ENCODE measurements at regions not wholly inside any gene's neighbourhood (a gene's known extent, or its start where the extent isn't known, plus 50 kb on each side); places are given as distances from the start of the nearest gene placed in this dataset.

GRCh38 chr5:179454356-179454755, 96.0 kb upstream of the RUFY1 start:
- Histone ChIP-seq H3K9me1 (replicated peaks; ENCODE audit: control insufficient read depth, extremely low read depth, insufficient read depth, low read length) (no peaks in the 10 kb centered on the region), H2AFZ (ENCODE audit: low read depth, low read length) (no peak overlapping the region), H3K79me2 (ENCODE audit: control insufficient read depth, insufficient read depth, low read length) (no peaks in the 10 kb centered on the region), H3K4me2 (ENCODE audit: insufficient read depth, low read length) (no peak overlapping the region), H3K27me3 (ENCODE audit: control insufficient read depth in 2 of 2, insufficient read depth in 2 of 2, low read length in 2 of 2) (no peaks in the 10 kb centered on the region), H3K9ac (replicated peaks; ENCODE audit: extremely low read depth, insufficient read depth, low read length) (no peak overlapping the region), H3K4me3 (replicated peaks in 1 of 3; ENCODE audit: insufficient read depth in 1 of 3, low read depth in 1 of 3, low read length in 3 of 3) (no peak overlapping the region), H3K36me3 (ENCODE audit: control insufficient read depth in 2 of 2, extremely low read depth in 1 of 2, insufficient read depth in 2 of 2, low read length in 2 of 2) (no peaks in the 10 kb centered on the region), H3K4me1 (ENCODE audit: control insufficient read depth, extremely low read depth, insufficient read depth, low read length) (no peaks in the 10 kb centered on the region), H3K9me3 (replicated peaks; ENCODE audit: control insufficient read depth, insufficient read depth, low read length) (peaks cover 10% of the 10 kb centered on the region), H4K20me1 (replicated peaks; ENCODE audit: control insufficient read depth, extremely low read depth, insufficient read depth, low read length) (no peaks in the 10 kb centered on the region), H3K27ac (ENCODE audit: insufficient read depth, low read depth, low read length) (no peak overlapping the region)
- ChIA-PET CTCF (no interaction called here), POLR2A (no interaction called here)
- no peak for TF ChIP-seq JUN (IDR thresholded peaks at IDR 0.05; ENCODE audit: borderline replicate concordance, insufficient read depth, insufficient read length, low read depth)
- TF ChIP-seq FOS (IDR thresholded peaks at IDR 0.05; ENCODE audit: borderline replicate concordance, insufficient read depth, low read length) = no peak
- TF ChIP-seq POLR2AphosphoS5 (IDR thresholded peaks at IDR 0.05; ENCODE audit: insufficient read depth, low read depth, low read length) = no peak
- TF ChIP-seq CTCF (IDR thresholded peaks at IDR 0.05; ENCODE audit: extremely low read depth in 1 of 2, insufficient read depth in 1 of 2, low read depth in 1 of 2, low read length in 2 of 2) = no peak
- TF ChIP-seq MAX (IDR thresholded peaks at IDR 0.05; ENCODE audit: insufficient read depth, insufficient read length) = no peak
- no peak for TF ChIP-seq POLR2A (IDR thresholded peaks at IDR 0.05; ENCODE audit: low read depth, low read length)
- no peak for TF ChIP-seq EZH2 (IDR thresholded peaks at IDR 0.05; ENCODE audit: borderline replicate concordance, low read depth, low read length, severe bottlenecking)
- TF ChIP-seq GATA2 (IDR thresholded peaks at IDR 0.05; ENCODE audit: insufficient read depth, insufficient read length, low read depth, low read length) = no peak
- no peak for TF ChIP-seq MYC (IDR thresholded peaks at IDR 0.05; ENCODE audit: low read depth, low read length)
- DNase-seq (ENCODE audit: low read depth, low spot score) (no peak), FAIRE-seq (no peak)
- BruUV-seq (replicated peaks) = no TSS peak
- dilution Hi-C loops (cut with MboI; ENCODE audit: extremely low pct_ligation_motif_present, low sequenced_read_pairs) (no loop called here), intact Hi-C loops (cut with micrococcal nuclease) (no loop called here)

Measured in endothelial cell of umbilical vein (primary cell).